HEK293 (cell line): ENCODE measurements at regions not wholly inside any gene's neighbourhood (a gene's known extent, or its start where the extent isn't known, plus 50 kb on each side); places are given as distances from the start of the nearest gene placed in this dataset.
A peak's percentile ranks its signal among the peaks of the same experiment; 100 is the strongest.

ENCODE experiments used
- GLIS1 ChIP-seq: fragments of 450-650 bp; formaldehyde crosslinking; IDR thresholded peaks from 2 replicates; pipeline ENCODE4 v1.5.1; 2016; ENCODE audit warnings: missing biosample characterization, missing genetic modification characterization
- HIC1 ChIP-seq: fragments of 450-650 bp; formaldehyde crosslinking; IDR thresholded peaks from 2 replicates; pipeline ENCODE4 v1.5.1; 2016; ENCODE audit warnings: missing biosample characterization, missing genetic modification characterization
- INSM2 ChIP-seq: fragments of 450-650 bp; formaldehyde crosslinking; IDR thresholded peaks from 2 replicates; pipeline ENCODE4 v1.5.1; 2016; ENCODE audit warnings: missing biosample characterization, missing genetic modification characterization
- MEIS1 ChIP-seq: sonication (generic); formaldehyde crosslinking; IDR thresholded peaks from 2 replicates; pipeline ENCODE4 v1.8.1; 2022; ENCODE audit warnings: missing genetic modification reagents, mild to moderate bottlenecking, borderline replicate concordance
- SETDB1 ChIP-seq: IDR thresholded peaks from one replicate; pipeline ENCODE4 v1.6.1; 2017; ENCODE audit warnings: mild to moderate bottlenecking, low read length, moderate library complexity, mixed read lengths; ENCODE audit not compliant: insufficient read length
- SP2 ChIP-seq: fragments of 450-650 bp; formaldehyde crosslinking; IDR thresholded peaks from 2 replicates; pipeline ENCODE4 v1.5.1; 2016; ENCODE audit warnings: missing biosample characterization, missing genetic modification characterization
- TCF7L2 ChIP-seq: IDR thresholded peaks from 2 replicates; pipeline ENCODE4 v1.6.1; 2011; ENCODE audit warnings: low read depth, mild to moderate bottlenecking, inconsistent platforms, low read length, moderate library complexity, borderline replicate concordance
- ZBTB17 ChIP-seq: fragments of 450-650 bp; formaldehyde crosslinking; IDR thresholded peaks from 2 replicates; pipeline ENCODE4 v1.5.1; 2016; ENCODE audit warnings: missing biosample characterization, missing genetic modification characterization
- ZBTB8A ChIP-seq: fragments of 450-650 bp; formaldehyde crosslinking; IDR thresholded peaks from 2 replicates; pipeline ENCODE4 v1.5.1; 2016; ENCODE audit warnings: missing biosample characterization, missing genetic modification characterization
- ZIC2 ChIP-seq: fragments of 450-650 bp; formaldehyde crosslinking; IDR thresholded peaks from 2 replicates; pipeline ENCODE4 v1.5.1; 2016; ENCODE audit warnings: missing biosample characterization, missing genetic modification characterization
- ZNF132 ChIP-seq: fragments of 450-650 bp; formaldehyde crosslinking; IDR thresholded peaks from 2 replicates; pipeline ENCODE4 v1.5.1; 2017; ENCODE audit warnings: missing biosample characterization, missing genetic modification characterization, borderline replicate concordance
- ZNF146 ChIP-seq: fragments of 450-650 bp; formaldehyde crosslinking; IDR thresholded peaks from 2 replicates; pipeline ENCODE4 v1.5.1; 2016; ENCODE audit warnings: missing biosample characterization, missing genetic modification characterization
- ZNF2 ChIP-seq: fragments of 450-650 bp; formaldehyde crosslinking; IDR thresholded peaks from 2 replicates; pipeline ENCODE4 v1.5.1; 2016; ENCODE audit warnings: missing biosample characterization, missing genetic modification characterization
- ZNF221 ChIP-seq: fragments of 450-650 bp; formaldehyde crosslinking; IDR thresholded peaks from 2 replicates; pipeline ENCODE4 v1.5.1; 2017; ENCODE audit warnings: missing biosample characterization, missing genetic modification characterization, borderline replicate concordance
- ZNF266 ChIP-seq: fragments of 450-650 bp; formaldehyde crosslinking; IDR thresholded peaks from 2 replicates; pipeline ENCODE4 v1.5.1; 2016; ENCODE audit warnings: missing biosample characterization, missing genetic modification characterization, low read depth
- ZNF350 ChIP-seq: fragments of 450-650 bp; formaldehyde crosslinking; IDR thresholded peaks from 2 replicates; pipeline ENCODE4 v1.5.0; 2017; ENCODE audit warnings: missing biosample characterization, mild to moderate bottlenecking, missing genetic modification characterization
- ZNF501 ChIP-seq: fragments of 450-650 bp; formaldehyde crosslinking; IDR thresholded peaks from 2 replicates; pipeline ENCODE4 v1.5.1; 2016; ENCODE audit warnings: missing biosample characterization, missing genetic modification characterization
- ZNF518A ChIP-seq: fragments of 450-650 bp; formaldehyde crosslinking; conservative IDR thresholded peaks from 2 replicates; pipeline ENCODE4 v1.5.1; 2016; ENCODE audit warnings: low read depth, missing biosample characterization, missing genetic modification characterization
- ZNF558 ChIP-seq: fragments of 450-650 bp; formaldehyde crosslinking; IDR thresholded peaks from 2 replicates; pipeline ENCODE4 v1.5.1; 2016; ENCODE audit warnings: missing biosample characterization, missing genetic modification characterization
- ZNF600 ChIP-seq: fragments of 450-650 bp; formaldehyde crosslinking; IDR thresholded peaks from 2 replicates; pipeline ENCODE4 v1.5.1; 2016; ENCODE audit warnings: missing biosample characterization, missing genetic modification characterization
- ZNF629 ChIP-seq: fragments of 450-650 bp; formaldehyde crosslinking; IDR thresholded peaks from 2 replicates; pipeline ENCODE4 v1.5.1; 2017; ENCODE audit warnings: missing biosample characterization, missing genetic modification characterization
- ZNF843 ChIP-seq: fragments of 450-650 bp; formaldehyde crosslinking; IDR thresholded peaks from 2 replicates; pipeline ENCODE4 v1.5.1; 2016; ENCODE audit warnings: missing biosample characterization, missing genetic modification characterization
- ZSCAN23 ChIP-seq: fragments of 450-650 bp; formaldehyde crosslinking; IDR thresholded peaks from 2 replicates; pipeline ENCODE4 v1.5.1; 2016; ENCODE audit warnings: missing biosample characterization, missing genetic modification characterization
- TF ChIP-seq, protein P1 (sequence below): fragments of 450-650 bp; IDR thresholded peaks from 2 replicates; pipeline ENCODE4 v1.5.1; 2018; ENCODE audit warnings: missing biosample characterization, missing genetic modification characterization
- TF ChIP-seq, protein P2 (sequence below): fragments of 450-650 bp; formaldehyde crosslinking; IDR thresholded peaks from 2 replicates; pipeline ENCODE4 v1.5.1; 2016; ENCODE audit warnings: missing biosample characterization, missing genetic modification characterization
- TF ChIP-seq, protein P3 (sequence below): fragments of 450-650 bp; formaldehyde crosslinking; IDR thresholded peaks from 2 replicates; pipeline ENCODE4 v1.5.1; 2016; ENCODE audit warnings: missing biosample characterization, missing genetic modification characterization

DNA sequence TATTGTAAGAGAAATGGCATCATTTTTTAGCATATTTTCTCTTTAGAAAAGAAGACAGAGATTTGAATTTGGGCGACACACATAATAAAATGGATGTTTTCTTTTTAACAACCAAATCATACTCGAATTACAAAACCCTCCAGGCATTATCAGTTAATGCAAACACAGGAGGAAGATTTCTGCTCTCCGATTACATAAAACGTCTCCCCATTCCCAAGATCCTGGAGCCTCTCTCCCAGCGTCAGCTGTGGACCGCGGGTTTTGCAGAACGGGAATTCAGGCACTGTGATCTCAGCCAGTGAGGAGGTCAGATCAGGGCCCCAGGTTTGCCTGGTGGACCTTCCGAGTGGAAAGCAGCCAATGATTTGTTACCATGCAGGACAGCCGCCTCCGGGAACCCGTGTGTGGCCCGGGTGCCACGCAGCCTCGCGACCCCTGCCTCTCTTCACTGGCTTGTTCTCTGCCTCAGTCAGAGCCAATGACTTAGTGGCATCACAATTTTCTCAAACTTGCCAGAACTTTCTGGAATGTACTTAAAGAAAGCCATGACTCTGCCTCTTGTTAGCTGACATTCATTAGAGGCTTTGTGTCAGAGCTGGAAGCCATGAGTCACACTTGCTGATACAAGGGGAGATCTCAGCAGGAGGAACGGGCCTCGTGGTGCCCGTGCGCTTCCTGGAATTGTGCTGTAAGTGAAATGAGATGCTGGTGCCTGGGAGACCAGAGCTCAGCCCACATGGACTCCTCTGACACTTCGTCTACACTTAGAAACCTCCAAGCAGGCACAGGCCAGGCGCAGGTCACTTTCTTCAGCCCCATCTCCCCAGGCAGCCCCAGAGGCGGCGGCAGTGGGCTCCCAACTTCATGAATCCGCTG is 246.1 kb downstream of the KLF6 start (continued):
- peak; percentile 31 for TF ChIP-seq ZNF518A
- no peak for TF ChIP-seq ZNF132 (tag by site-specific recombination)
- TF ChIP-seq SP2 (tag by site-specific recombination): peak; percentile 38; the same call in 1 of the 2 replicates
- TF ChIP-seq ZSCAN23 (tag by site-specific recombination): no peak
- TF ChIP-seq ZNF146 (tag by site-specific recombination): no peak
- TF ChIP-seq ZNF600 (tag by site-specific recombination): peak; percentile 37
- TF ChIP-seq, protein P1, sequence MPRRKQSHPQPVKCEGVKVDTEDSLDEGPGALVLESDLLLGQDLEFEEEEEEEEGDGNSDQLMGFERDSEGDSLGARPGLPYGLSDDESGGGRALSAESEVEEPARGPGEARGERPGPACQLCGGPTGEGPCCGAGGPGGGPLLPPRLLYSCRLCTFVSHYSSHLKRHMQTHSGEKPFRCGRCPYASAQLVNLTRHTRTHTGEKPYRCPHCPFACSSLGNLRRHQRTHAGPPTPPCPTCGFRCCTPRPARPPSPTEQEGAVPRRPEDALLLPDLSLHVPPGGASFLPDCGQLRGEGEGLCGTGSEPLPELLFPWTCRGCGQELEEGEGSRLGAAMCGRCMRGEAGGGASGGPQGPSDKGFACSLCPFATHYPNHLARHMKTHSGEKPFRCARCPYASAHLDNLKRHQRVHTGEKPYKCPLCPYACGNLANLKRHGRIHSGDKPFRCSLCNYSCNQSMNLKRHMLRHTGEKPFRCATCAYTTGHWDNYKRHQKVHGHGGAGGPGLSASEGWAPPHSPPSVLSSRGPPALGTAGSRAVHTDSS (tag by site-specific recombination): 0 out of 2 replicates have a peak, but pooled peaks have one; percentile 18
- TF ChIP-seq ZNF2 (tag by site-specific recombination): 0 out of 2 replicates have a peak, but pooled peaks have one; percentile 32
- TF ChIP-seq, protein P2, sequence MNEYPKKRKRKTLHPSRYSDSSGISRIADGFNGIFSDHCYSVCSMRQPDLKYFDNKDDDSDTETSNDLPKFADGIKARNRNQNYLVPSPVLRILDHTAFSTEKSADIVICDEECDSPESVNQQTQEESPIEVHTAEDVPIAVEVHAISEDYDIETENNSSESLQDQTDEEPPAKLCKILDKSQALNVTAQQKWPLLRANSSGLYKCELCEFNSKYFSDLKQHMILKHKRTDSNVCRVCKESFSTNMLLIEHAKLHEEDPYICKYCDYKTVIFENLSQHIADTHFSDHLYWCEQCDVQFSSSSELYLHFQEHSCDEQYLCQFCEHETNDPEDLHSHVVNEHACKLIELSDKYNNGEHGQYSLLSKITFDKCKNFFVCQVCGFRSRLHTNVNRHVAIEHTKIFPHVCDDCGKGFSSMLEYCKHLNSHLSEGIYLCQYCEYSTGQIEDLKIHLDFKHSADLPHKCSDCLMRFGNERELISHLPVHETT (tag by site-specific recombination): peak; percentile 1; the same call in 1 of the 2 replicates
- TF ChIP-seq ZBTB8A (tag by site-specific recombination): no peak
- TF ChIP-seq ZBTB17 (tag by site-specific recombination): peak; percentile 57
- no peak for TF ChIP-seq MEIS1
- TF ChIP-seq ZNF843: 0 out of 2 replicates have a peak, but pooled peaks have one; percentile 58
- TF ChIP-seq ZIC2 (tag by site-specific recombination): peak; percentile 71
- peak; percentile 86 for TF ChIP-seq GLIS1
- TF ChIP-seq ZNF221: no peak
- TF ChIP-seq INSM2: 0 out of 2 replicates have a peak, but pooled peaks have one; percentile 33
- TF ChIP-seq ZNF501 (tag by site-specific recombination): peak; percentile 32; the same call in 1 of the 2 replicates
- TF ChIP-seq ZNF350 (tag by site-specific recombination): no peak
- TF ChIP-seq ZNF558 (tag by site-specific recombination): peak; percentile 45; the same call in 1 of the 2 replicates
- peak; percentile 23; the same call in 1 of the 2 replicates for TF ChIP-seq HIC1
- TF ChIP-seq, protein P3, sequence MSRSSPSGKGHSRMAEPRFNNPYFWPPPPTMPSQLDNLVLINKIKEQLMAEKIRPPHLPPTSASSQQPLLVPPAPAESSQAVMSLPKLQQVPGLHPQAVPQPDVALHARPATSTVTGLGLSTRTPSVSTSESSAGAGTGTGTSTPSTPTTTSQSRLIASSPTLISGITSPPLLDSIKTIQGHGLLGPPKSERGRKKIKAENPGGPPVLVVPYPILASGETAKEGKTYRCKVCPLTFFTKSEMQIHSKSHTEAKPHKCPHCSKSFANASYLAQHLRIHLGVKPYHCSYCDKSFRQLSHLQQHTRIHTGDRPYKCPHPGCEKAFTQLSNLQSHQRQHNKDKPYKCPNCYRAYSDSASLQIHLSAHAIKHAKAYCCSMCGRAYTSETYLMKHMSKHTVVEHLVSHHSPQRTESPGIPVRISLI (tag by site-specific recombination): no peak
- TF ChIP-seq ZNF266 (tag by site-specific recombination): no peak
- TF ChIP-seq TCF7L2: no peak
- peak; percentile 46 for TF ChIP-seq SETDB1
- peak; percentile 29; the same call in 1 of the 2 replicates for TF ChIP-seq ZNF629 (tag by site-specific recombination)
